IMR-90 (cell line): ENCODE measurements at regions not wholly inside any gene's neighbourhood (a gene's known extent, or its start where the extent isn't known, plus 50 kb on each side); places are given as distances from the start of the nearest gene placed in this dataset.
A peak's percentile ranks its signal among the peaks of the same experiment; 100 is the strongest.

ENCODE experiments used
- ATAC-seq: fragments of 200-7000 bp; cut with Tn5 transposase; 2 replicates; pipeline ENCODE4 v1.9.1; 2020; ENCODE audit warnings: low read depth, mild to moderate bottlenecking, moderate library complexity
- BruUV-seq: library from RNA; stranded (reverse); fragments of 400-500 nt; replicated peaks from 2 replicates; lab custom pipeline; 2021; lab: Mats Ljungman, UMichigan
- CTCF ChIA-PET: fragments of 300-600 bp; formaldehyde crosslinking; extraction: SDS; loops from one replicate; lab custom pipeline; 2021; ENCODE audit warnings: antibody characterized with exemption; lab: Yijun Ruan, JAX
- POLR2A ChIA-PET: fragments of 300-600 bp; sonication (Branson Sonifier 250); formaldehyde crosslinking; loops from one replicate; lab custom pipeline; 2022; ENCODE audit warnings: antibody characterized with exemption; ENCODE audit not compliant: unreplicated experiment; lab: Charles Lee
- DNase-seq: peaks from one replicate; pipeline ENCODE4 v3.0.0; 2013
- H2AFZ ChIP-seq: replicated peaks from 2 replicates; pipeline ENCODE3; 2013; ENCODE audit warnings: low read length, mild to moderate bottlenecking; ENCODE audit not compliant: poor library complexity
- H2AK5ac ChIP-seq: 2 replicates; pipeline ENCODE4 v1.6.1; 2013; ENCODE audit warnings: low read depth, low read length, inconsistent platforms
- H2AK9ac ChIP-seq: replicated peaks from 2 replicates; pipeline ENCODE3; 2013; ENCODE audit warnings: mild to moderate bottlenecking, low read depth, low read length, moderate library complexity; ENCODE audit not compliant: poor library complexity
- H2BK120ac ChIP-seq: 2 replicates; pipeline ENCODE4 v1.6.1; 2013; ENCODE audit warnings: low read depth, low read length, inconsistent platforms
- H2BK15ac ChIP-seq: 3 replicates; pipeline ENCODE4 v1.6.1; 2013; ENCODE audit warnings: low read depth, low read length, inconsistent platforms
- H2BK20ac ChIP-seq: 2 replicates; pipeline ENCODE4 v1.6.1; 2013; ENCODE audit warnings: low read depth, mild to moderate bottlenecking, inconsistent platforms, low read length, moderate library complexity
- H2BK5ac ChIP-seq: 2 replicates; pipeline ENCODE4 v1.6.1; 2013; ENCODE audit warnings: mild to moderate bottlenecking, low read depth, low read length, inconsistent platforms; ENCODE audit not compliant: poor library complexity, severe bottlenecking
- H3K14ac ChIP-seq: replicated peaks from 2 replicates; pipeline ENCODE4 v1.6.1; 2013; ENCODE audit warnings: low read depth, low read length, inconsistent platforms
- H3K18ac ChIP-seq: 2 replicates; pipeline ENCODE4 v1.6.1; 2013; ENCODE audit warnings: low read depth, low read length, control low read depth
- H3K23ac ChIP-seq: 2 replicates; pipeline ENCODE4 v1.6.1; 2013; ENCODE audit warnings: low read depth, low read length, inconsistent platforms
- H3K27ac ChIP-seq: 2 replicates; pipeline ENCODE4 v1.5.1; 2013; ENCODE audit warnings: mild to moderate bottlenecking, control low read depth, low read length; ENCODE audit not compliant: insufficient read depth
- H3K27me3 ChIP-seq: 2 replicates; pipeline ENCODE4 v1.6.1; 2013; ENCODE audit warnings: low read length; ENCODE audit not compliant: control insufficient read depth, insufficient read depth
- H3K36me3 ChIP-seq: 2 replicates; pipeline ENCODE4 v1.6.1; 2013; ENCODE audit warnings: low read length, mixed read lengths; ENCODE audit not compliant: control insufficient read depth, insufficient read depth
- H3K4ac ChIP-seq: 2 replicates; pipeline ENCODE4 v1.6.1; 2013; ENCODE audit warnings: low read depth, low read length, inconsistent platforms
- H3K4me1 ChIP-seq: 2 replicates; pipeline ENCODE4 v1.6.1; 2013; ENCODE audit warnings: low read length, mixed read lengths; ENCODE audit not compliant: control insufficient read depth, insufficient read depth
- H3K4me2 ChIP-seq: 2 replicates; pipeline ENCODE4 v1.6.1; 2013; ENCODE audit warnings: low read depth, mild to moderate bottlenecking, control low read depth, low read length, moderate library complexity
- H3K4me3 ChIP-seq: 2 replicates; pipeline ENCODE4 v1.5.1; 2013; ENCODE audit warnings: low read depth, mild to moderate bottlenecking, control low read depth, low read length, moderate library complexity; ENCODE audit not compliant: insufficient read depth
- H3K56ac ChIP-seq: 2 replicates; pipeline ENCODE4 v1.6.1; 2013; ENCODE audit warnings: low read length, inconsistent platforms; ENCODE audit not compliant: insufficient read depth; ENCODE audit errors: extremely low read depth
- H3K79me1 ChIP-seq, 2 experiments: 2 replicates each; pipeline ENCODE4 v1.6.1; 2013; ENCODE audit warnings: low read length in 2 of 2, inconsistent platforms in 1 of 2, low read depth in 1 of 2
- H3K9ac ChIP-seq: 2 replicates; pipeline ENCODE4 v1.6.1; 2013; ENCODE audit warnings: low read depth, low read length, control low read depth
- H3K9me1 ChIP-seq: 2 replicates; pipeline ENCODE4 v1.6.1; 2013; ENCODE audit warnings: low read length, inconsistent platforms; ENCODE audit not compliant: insufficient read depth
- H3K9me3 ChIP-seq: 2 replicates; pipeline ENCODE4 v1.6.1; 2013; ENCODE audit warnings: low read length; ENCODE audit not compliant: control insufficient read depth, insufficient read depth
- H4K20me1 ChIP-seq: 2 replicates; pipeline ENCODE4 v1.6.1; 2013; ENCODE audit warnings: low read length, inconsistent platforms; ENCODE audit not compliant: insufficient read depth
- H4K5ac ChIP-seq: 2 replicates; pipeline ENCODE4 v1.6.1; 2013; ENCODE audit warnings: mild to moderate bottlenecking, low read depth, low read length, control low read depth
- H4K8ac ChIP-seq, 2 experiments: 2 replicates each; pipeline ENCODE4 v1.6.1; 2013; ENCODE audit warnings: low read depth in 2 of 2, low read length in 2 of 2, control low read depth in 1 of 2, inconsistent platforms in 1 of 2
- H4K91ac ChIP-seq: 2 replicates; pipeline ENCODE4 v1.6.1; 2013; ENCODE audit warnings: low read depth, low read length, inconsistent platforms; ENCODE audit not compliant: insufficient read depth
- CHD1 ChIP-seq: IDR thresholded peaks from 2 replicates; pipeline ENCODE4 v1.6.1; 2012; ENCODE audit warnings: low read depth, low read length, improper control_type of control experiment
- MXI1 ChIP-seq: IDR thresholded peaks from 2 replicates; pipeline ENCODE4 v1.6.1; 2012; ENCODE audit warnings: low read depth, mild to moderate bottlenecking, low read length, moderate library complexity, borderline replicate concordance
- RAD21 ChIP-seq: IDR thresholded peaks from 2 replicates; pipeline ENCODE4 v1.6.1; 2012; ENCODE audit warnings: low read length, improper control_type of control experiment
- WGBS, 2 experiments: methylation state at CpG; one replicate each; pipeline versions ENCODE4 v1.1.5 to v1.1.7; 2013; ENCODE audit warnings: missing lambda C conversion rate in 2 of 2; ENCODE audit not compliant: insufficient read length in 1 of 2; ENCODE audit errors: extremely low coverage in 2 of 2; 5-methylcytosine and 5-hydroxymethylcytosine counted together
- dilution Hi-C: fragments of 300-500 bp; cut with HindIII; formaldehyde crosslinking; loops from one replicate; pipeline ENCODE4 v1.14.3; 2018; ENCODE audit warnings: low sequenced_read_pairs; ENCODE audit not compliant: unreplicated experiment
- in situ Hi-C: fragments of 300-500 bp; cut with MboI; formaldehyde crosslinking; loops from 3 replicates; pipeline ENCODE4 v1.14.3; 2019; ENCODE audit warnings: low sequenced_read_pairs, inconsistent platforms, mixed read lengths
- intact Hi-C: fragments of 100-400 bp; cut with micrococcal nuclease; formaldehyde crosslinking; loops from 2 replicates; pipeline ENCODE4 v1.10.0; 2022

DNA sequence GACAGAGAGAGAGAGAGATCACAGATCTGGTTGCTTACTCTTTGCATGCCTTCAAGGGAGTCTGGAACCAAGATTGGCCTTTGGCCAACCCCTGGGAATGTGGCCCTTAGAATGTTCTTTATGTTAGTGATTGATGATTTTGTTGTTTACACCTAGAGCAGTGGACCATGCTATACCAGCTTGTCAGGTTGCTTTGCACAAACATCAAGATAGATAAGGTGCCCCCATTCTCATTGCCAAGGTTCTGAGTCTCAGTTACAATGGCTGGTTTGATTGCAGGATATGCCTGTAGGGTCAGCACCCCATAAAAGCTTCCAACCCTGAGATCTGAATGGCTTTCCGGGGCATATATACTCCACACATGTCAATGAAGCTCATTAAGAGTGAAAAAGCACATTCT lies 53.5 kb upstream of the SLC2A12 start:
- Histone ChIP-seq H3K4me1 (peaks cover 7% of the 10 kb centered on the region), H3K4ac (peak overlapping the region; percentile 17; the same call in 1 of the 2 replicates), H3K79me1 (no peaks in the 10 kb centered on the region), H2AFZ (no peak overlapping the region), H3K9me3 (no peaks in the 10 kb centered on the region), H4K8ac (no peak overlapping the region), H3K9ac (no peak overlapping the region), H3K27ac (no peak overlapping the region), H3K23ac (no peak overlapping the region), H2BK15ac (peak overlapping the region; percentile 60; the same call in 2 of the 3 replicates), H2BK5ac (no peak overlapping the region), H3K18ac (no peak overlapping the region; the same call in 1 of the 2 replicates), H3K14ac (no peak overlapping the region), H3K36me3 (no peaks in the 10 kb centered on the region), H3K4me2 (no peak overlapping the region), H3K4me3 (no peak overlapping the region), H3K9me1 (0 out of 2 replicates have a peak, but pooled peaks cover 3% of the 10 kb centered on the region), H2AK9ac (no peak overlapping the region), H4K5ac (no peak overlapping the region), H4K91ac (no peak overlapping the region), H3K56ac (no peak overlapping the region), H2AK5ac (no peak overlapping the region), H2BK120ac (0 out of 2 replicates have a peak overlapping the region, but pooled peaks have one; percentile 35), H3K27me3 (no peaks in the 10 kb centered on the region), H2BK20ac (peak overlapping the region; percentile 23; the same call in 1 of the 2 replicates), H4K20me1 (no peaks in the 10 kb centered on the region)
- no peak for ATAC-seq
- ChIA-PET CTCF (no interaction called here), POLR2A (no interaction called here)
- intact Hi-C loops (no loop called here), in situ Hi-C loops (loop anchor here (10.0 kb wide), 1 partner anchor 541 kb away; no protein-coding TSS in a partner anchor), dilution Hi-C loops (no loop called here)
- no peak for DNase-seq
- no CpG with 5 or more reads among the region's 1 CpG for WGBS, 2 experiments
- BruUV-seq, result no TSS peak
- TF ChIP-seq CHD1 (no peak), RAD21 (no peak), MXI1 (no peak)
